ENCODE measurements at regions not wholly inside any gene's neighbourhood (a gene's known extent, or its start where the extent isn't known, plus 50 kb on each side); places are given as distances from the start of the nearest gene placed in this dataset.

DNA sequence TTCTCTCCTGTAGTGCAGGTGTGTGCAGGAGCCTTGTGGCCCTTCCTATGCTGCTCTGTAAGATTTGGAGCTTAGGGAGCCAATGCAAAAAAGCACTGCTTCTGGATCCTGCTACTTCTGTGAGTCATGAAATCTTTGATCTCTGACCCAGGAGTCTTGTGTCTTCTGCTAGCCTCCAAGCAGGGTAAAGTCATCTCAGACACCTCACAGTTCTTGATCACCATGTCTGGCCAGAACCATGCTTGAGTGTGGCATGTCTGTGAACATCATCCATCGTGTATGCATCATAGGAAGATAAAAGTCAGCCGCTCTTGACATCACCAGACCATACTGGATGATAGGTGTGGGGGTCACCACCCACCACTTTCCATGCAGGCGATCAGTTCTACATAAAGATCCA is 247.8 kb downstream of the RPLP1 start:
- TF ChIP-seq, protein P1, sequence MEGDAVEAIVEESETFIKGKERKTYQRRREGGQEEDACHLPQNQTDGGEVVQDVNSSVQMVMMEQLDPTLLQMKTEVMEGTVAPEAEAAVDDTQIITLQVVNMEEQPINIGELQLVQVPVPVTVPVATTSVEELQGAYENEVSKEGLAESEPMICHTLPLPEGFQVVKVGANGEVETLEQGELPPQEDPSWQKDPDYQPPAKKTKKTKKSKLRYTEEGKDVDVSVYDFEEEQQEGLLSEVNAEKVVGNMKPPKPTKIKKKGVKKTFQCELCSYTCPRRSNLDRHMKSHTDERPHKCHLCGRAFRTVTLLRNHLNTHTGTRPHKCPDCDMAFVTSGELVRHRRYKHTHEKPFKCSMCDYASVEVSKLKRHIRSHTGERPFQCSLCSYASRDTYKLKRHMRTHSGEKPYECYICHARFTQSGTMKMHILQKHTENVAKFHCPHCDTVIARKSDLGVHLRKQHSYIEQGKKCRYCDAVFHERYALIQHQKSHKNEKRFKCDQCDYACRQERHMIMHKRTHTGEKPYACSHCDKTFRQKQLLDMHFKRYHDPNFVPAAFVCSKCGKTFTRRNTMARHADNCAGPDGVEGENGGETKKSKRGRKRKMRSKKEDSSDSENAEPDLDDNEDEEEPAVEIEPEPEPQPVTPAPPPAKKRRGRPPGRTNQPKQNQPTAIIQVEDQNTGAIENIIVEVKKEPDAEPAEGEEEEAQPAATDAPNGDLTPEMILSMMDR (IDR thresholded peaks at IDR 0.05), result no peak
- TF ChIP-seq POLR2A (IDR thresholded peaks at IDR 0.05; ENCODE audit: low read depth) (no peak), POLR2AphosphoS5 (IDR thresholded peaks at IDR 0.05) (no peak), EP300 (IDR thresholded peaks at IDR 0.05) (no peak)

Measured in esophagus muscularis mucosa (tissue), 4 donors.